DND-41 (cell line): ENCODE measurements at regions not wholly inside any gene's neighbourhood (a gene's known extent, or its start where the extent isn't known, plus 50 kb on each side); places are given as distances from the start of the nearest gene placed in this dataset.

Experiments
- ATAC-seq: fragments of 200-7000 bp; cut with Tn5 transposase; 3 replicates; pipeline ENCODE4 v1.9.1; 2021; ENCODE audit warnings: low read depth; ENCODE audit not compliant: insufficient read depth
- DNase-seq: peaks from one replicate; pipeline ENCODE4 v3.0.0-alpha.2; 2020
- H2AFZ ChIP-seq: 2 replicates; pipeline ENCODE4 v1.6.0; 2012; ENCODE audit warnings: low read depth, low read length
- H3K27ac ChIP-seq: 2 replicates; pipeline ENCODE4 v1.5.1; 2012; ENCODE audit warnings: low read length, inconsistent platforms
- H3K27me3 ChIP-seq: fragments of 200-600 bp; sonication (generic); 2 replicates; pipeline ENCODE4 v1.6.0; 2012; ENCODE audit warnings: low read length, mild to moderate bottlenecking, inconsistent platforms; ENCODE audit not compliant: insufficient read depth, poor library complexity
- H3K36me3 ChIP-seq: 2 replicates; pipeline ENCODE4 v1.5.1; 2012; ENCODE audit warnings: low read length, inconsistent platforms; ENCODE audit not compliant: insufficient read depth
- H3K4me1 ChIP-seq: 2 replicates; pipeline ENCODE4 v1.5.1; 2012; ENCODE audit warnings: mild to moderate bottlenecking, low read length; ENCODE audit not compliant: insufficient read depth
- H3K4me2 ChIP-seq: 2 replicates; pipeline ENCODE4 v1.6.0; 2012; ENCODE audit warnings: mild to moderate bottlenecking, moderate library complexity, low read length, inconsistent platforms; ENCODE audit not compliant: insufficient read depth
- H3K4me3 ChIP-seq, 2 experiments: fragments of 200-600 bp in 1 of 2; shearing (Covaris generic) in 1 of 2; 2 replicates each; pipeline ENCODE4 v1.5.1; 2012 to 2016; ENCODE audit warnings: inconsistent platforms in 2 of 2, low read length in 2 of 2, mild to moderate bottlenecking in 2 of 2, low read depth in 1 of 2, moderate library complexity in 1 of 2
- H3K79me2 ChIP-seq: 2 replicates; pipeline ENCODE4 v1.6.0; 2012; ENCODE audit warnings: low read length, inconsistent platforms; ENCODE audit not compliant: insufficient read depth
- H3K9ac ChIP-seq: 2 replicates; pipeline ENCODE4 v1.6.0; 2012; ENCODE audit warnings: low read depth, mild to moderate bottlenecking, inconsistent platforms, low read length, moderate library complexity
- H3K9me3 ChIP-seq: 2 replicates; pipeline ENCODE4 v1.5.1; 2012; ENCODE audit warnings: low read length, moderate library complexity, mild to moderate bottlenecking, inconsistent platforms; ENCODE audit not compliant: insufficient read depth, severe bottlenecking
- H4K20me1 ChIP-seq: 2 replicates; pipeline ENCODE4 v1.6.0; 2012; ENCODE audit warnings: low read length; ENCODE audit not compliant: insufficient read depth
- EZH2 ChIP-seq: IDR thresholded peaks from 3 replicates; pipeline ENCODE4 v1.6.1; 2012; ENCODE audit warnings: borderline replicate concordance, low read depth, mild to moderate bottlenecking, moderate library complexity, low read length, inconsistent platforms; ENCODE audit not compliant: severe bottlenecking
- TF ChIP-seq, protein P1 (sequence below): IDR thresholded peaks from 2 replicates; pipeline ENCODE4 v1.5.1; 2012; ENCODE audit warnings: borderline replicate concordance, low read length, moderate library complexity, mild to moderate bottlenecking; ENCODE audit not compliant: poor library complexity, severe bottlenecking; ENCODE audit errors: extremely low read depth

DNA sequence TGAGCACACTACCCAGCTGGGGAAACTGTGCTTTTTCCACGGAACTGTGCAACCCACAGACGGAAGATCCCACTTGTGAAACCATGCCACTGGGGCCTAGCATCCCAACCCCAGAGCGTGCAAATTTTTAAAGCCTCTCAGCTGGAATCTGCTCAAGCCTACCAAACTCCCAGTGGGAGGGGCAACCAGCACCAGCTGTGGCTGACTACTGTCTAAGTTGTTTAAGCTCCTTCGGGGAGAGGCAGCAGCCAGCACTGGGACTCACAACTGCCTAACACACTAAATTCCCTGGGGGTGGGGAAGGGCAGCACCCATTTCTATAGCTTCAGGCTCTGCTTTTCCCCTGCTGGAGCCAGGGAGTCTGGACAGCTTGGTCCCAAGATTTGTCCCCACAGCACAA lies 287.6 kb upstream of the MSX2 start:
- Histone ChIP-seq H3K9me3 (no peaks in the 10 kb centered on the region), H3K4me1 (no peaks in the 10 kb centered on the region), H3K27ac (no peak overlapping the region), H3K4me2 (no peak overlapping the region), H3K4me3 (no peak overlapping the region), H3K36me3 (no peaks in the 10 kb centered on the region), H3K9ac (no peak overlapping the region), H2AFZ (no peak overlapping the region), H3K79me2 (no peaks in the 10 kb centered on the region), H4K20me1 (no peaks in the 10 kb centered on the region), H3K27me3 (no peaks in the 10 kb centered on the region)
- DNase-seq, result no peak
- TF ChIP-seq, protein P1, sequence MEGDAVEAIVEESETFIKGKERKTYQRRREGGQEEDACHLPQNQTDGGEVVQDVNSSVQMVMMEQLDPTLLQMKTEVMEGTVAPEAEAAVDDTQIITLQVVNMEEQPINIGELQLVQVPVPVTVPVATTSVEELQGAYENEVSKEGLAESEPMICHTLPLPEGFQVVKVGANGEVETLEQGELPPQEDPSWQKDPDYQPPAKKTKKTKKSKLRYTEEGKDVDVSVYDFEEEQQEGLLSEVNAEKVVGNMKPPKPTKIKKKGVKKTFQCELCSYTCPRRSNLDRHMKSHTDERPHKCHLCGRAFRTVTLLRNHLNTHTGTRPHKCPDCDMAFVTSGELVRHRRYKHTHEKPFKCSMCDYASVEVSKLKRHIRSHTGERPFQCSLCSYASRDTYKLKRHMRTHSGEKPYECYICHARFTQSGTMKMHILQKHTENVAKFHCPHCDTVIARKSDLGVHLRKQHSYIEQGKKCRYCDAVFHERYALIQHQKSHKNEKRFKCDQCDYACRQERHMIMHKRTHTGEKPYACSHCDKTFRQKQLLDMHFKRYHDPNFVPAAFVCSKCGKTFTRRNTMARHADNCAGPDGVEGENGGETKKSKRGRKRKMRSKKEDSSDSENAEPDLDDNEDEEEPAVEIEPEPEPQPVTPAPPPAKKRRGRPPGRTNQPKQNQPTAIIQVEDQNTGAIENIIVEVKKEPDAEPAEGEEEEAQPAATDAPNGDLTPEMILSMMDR, result no peak
- TF ChIP-seq EZH2, result no peak
- ATAC-seq, result no peak

DNA sequence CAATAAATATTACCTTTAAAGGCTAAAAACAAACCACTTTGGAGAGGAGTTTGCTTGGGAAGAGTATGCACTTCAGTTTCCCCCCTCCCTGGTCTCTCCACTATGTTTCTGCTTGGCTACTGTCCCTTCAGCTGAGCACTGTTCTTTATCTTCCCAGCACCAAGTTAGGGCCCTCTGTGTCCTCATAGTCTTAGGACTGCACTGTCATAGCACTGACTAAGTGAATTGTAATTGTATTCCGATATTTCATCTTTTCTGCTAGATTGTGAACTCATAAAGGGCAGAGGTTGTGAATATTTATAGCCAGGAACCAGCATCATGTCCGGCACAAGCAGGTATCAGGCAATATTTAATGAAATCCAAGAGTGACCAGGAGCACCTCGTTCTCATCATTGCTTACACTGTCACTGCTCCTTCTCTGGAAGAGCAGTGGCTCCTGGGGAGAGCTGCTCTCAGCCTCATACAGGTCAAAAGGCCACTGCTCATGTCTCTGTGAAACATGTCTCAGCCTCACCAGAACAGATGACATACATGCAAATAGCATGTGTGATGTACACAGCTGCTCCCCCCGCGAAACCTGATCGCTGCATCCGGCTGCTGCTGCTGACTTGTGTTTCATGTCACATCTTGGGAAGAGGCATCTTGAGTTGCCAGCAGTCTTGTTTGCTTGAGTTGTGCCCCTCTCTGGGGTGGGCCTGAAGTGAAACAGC lies 279.7 kb upstream of the MSX2 start:
- H3K9me3 ChIP-seq, result peaks cover 3% of the 10 kb centered on the region
- H3K4me3 ChIP-seq, result no peak overlapping the region
- H3K4me1 ChIP-seq, result no peaks in the 10 kb centered on the region
- H3K27me3 ChIP-seq, result no peaks in the 10 kb centered on the region
- H3K36me3 ChIP-seq, result no peaks in the 10 kb centered on the region
- no peaks in the 10 kb centered on the region for H3K79me2 ChIP-seq
- no peak overlapping the region for H2AFZ ChIP-seq
- ATAC-seq (no peak), DNase-seq (no peak)
- no peak overlapping the region for H3K27ac ChIP-seq
- H4K20me1 ChIP-seq, result no peaks in the 10 kb centered on the region
- H3K4me2 ChIP-seq, result no peak overlapping the region
- TF ChIP-seq, protein P1, result no peak
- no peak for TF ChIP-seq EZH2
- no peak overlapping the region for H3K9ac ChIP-seq

DNA sequence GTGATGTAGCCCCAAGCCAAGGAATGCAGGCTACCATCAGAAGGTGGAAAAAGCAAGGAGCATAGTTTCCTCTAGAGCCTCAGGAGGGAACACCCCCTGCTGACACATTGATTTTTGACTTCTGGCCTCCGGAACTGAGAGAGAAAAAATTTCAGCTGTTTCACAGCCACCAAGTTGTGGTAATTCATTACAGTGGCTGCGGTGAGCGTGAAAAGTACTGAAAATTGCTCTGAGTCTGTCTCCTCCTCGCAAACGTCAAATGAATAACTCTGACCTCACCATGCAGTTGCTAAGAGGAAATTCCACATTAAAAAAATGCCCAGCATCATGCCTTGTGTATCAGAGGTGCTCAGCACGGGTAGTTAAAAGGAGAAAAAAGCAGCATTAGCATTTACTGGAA lies 277.9 kb upstream of the MSX2 start:
- peaks cover 3% of the 10 kb centered on the region for H3K9me3 ChIP-seq
- H4K20me1 ChIP-seq, result no peaks in the 10 kb centered on the region
- no peak for ATAC-seq
- no peak overlapping the region for H3K4me2 ChIP-seq
- H3K36me3 ChIP-seq, result no peaks in the 10 kb centered on the region
- no peak overlapping the region for H3K9ac ChIP-seq
- H3K79me2 ChIP-seq, result no peaks in the 10 kb centered on the region
- no peaks in the 10 kb centered on the region for H3K27me3 ChIP-seq
- H2AFZ ChIP-seq, result no peak overlapping the region
- TF ChIP-seq, protein P1, result no peak
- no peak for TF ChIP-seq EZH2
- H3K27ac ChIP-seq, result no peak overlapping the region
- H3K4me1 ChIP-seq, result no peaks in the 10 kb centered on the region
- H3K4me3 ChIP-seq, result no peak overlapping the region
- DNase-seq, result no peak

DNA sequence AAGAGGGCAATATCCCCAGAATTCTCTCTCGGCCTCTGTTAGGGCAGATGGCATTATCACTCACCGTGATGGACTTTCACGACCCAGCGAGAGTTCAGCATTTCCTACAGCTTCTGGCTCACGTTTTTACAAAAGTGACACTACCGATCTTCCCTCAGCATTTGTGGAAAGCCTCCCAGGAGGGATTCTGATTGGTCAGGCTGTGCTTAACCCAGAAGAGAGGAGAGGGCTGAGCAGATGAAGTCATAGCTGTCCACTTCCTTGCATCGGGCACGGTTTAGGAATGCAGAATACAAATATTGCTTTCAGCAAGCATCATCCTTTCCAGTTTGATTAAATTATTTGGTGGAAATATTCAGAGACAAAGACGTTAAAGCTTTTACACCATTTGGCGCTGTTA lies 277.4 kb upstream of the MSX2 start:
- Histone ChIP-seq H3K27ac (no peak overlapping the region), H3K9ac (no peak overlapping the region), H3K4me2 (no peak overlapping the region), H3K4me1 (no peaks in the 10 kb centered on the region), H4K20me1 (no peaks in the 10 kb centered on the region), H3K79me2 (no peaks in the 10 kb centered on the region), H3K4me3 (no peak overlapping the region), H3K27me3 (no peaks in the 10 kb centered on the region), H3K9me3 (peaks cover 3% of the 10 kb centered on the region), H2AFZ (no peak overlapping the region), H3K36me3 (no peaks in the 10 kb centered on the region)
- no peak for TF ChIP-seq EZH2
- TF ChIP-seq, protein P1, result no peak
- ATAC-seq, result no peak
- no peak for DNase-seq
